ENCODE measurements at regions not wholly inside any gene's neighbourhood (a gene's known extent, or its start where the extent isn't known, plus 50 kb on each side); places are given as distances from the start of the nearest gene placed in this dataset.

GRCh38 chr22:47553436-47553835 lies 791.0 kb downstream of the TBC1D22A start:
- H3K36me3 ChIP-seq (replicated peaks in 1 of 2): no peaks in the 10 kb centered on the region
- 69 to 84% (median 79%) methylated on average over 6 to 7 of the region's 7 CpGs for WGBS, 4 donors
- no peak overlapping the region for H3K27ac ChIP-seq
- H3K4me3 ChIP-seq: no peak overlapping the region
- DNase-seq: no peak
- H3K27me3 ChIP-seq: peaks cover 10% of the 10 kb centered on the region
- TF ChIP-seq POLR2A (IDR thresholded peaks at IDR 0.05): no peak
- no peak for TF ChIP-seq CTCF (IDR thresholded peaks at IDR 0.05)
- intact Hi-C loops (cut with DNase I): no loop called here
- no peaks in the 10 kb centered on the region for H3K9me3 ChIP-seq (replicated peaks in 1 of 3)
- no peaks in the 10 kb centered on the region for H3K4me1 ChIP-seq (replicated peaks in 1 of 2)

GRCh38 chr22:47552541-47553205 lies 790.2 kb downstream of the TBC1D22A start:
- intact Hi-C loops (cut with DNase I): no loop called here
- Histone ChIP-seq H3K27me3 (peaks cover 10% of the 10 kb centered on the region), H3K27ac (no peak overlapping the region), H3K9me3 (replicated peaks in 1 of 3) (no peaks in the 10 kb centered on the region), H3K36me3 (replicated peaks in 1 of 2) (no peaks in the 10 kb centered on the region), H3K4me3 (no peak overlapping the region), H3K4me1 (replicated peaks in 1 of 2) (no peaks in the 10 kb centered on the region)
- 77 to 87% (median 81%) methylated on average over 14 to 16 of the region's 16 CpGs for WGBS, 4 donors
- peak in 1 of 7 donors; percentile 35 for DNase-seq
- TF ChIP-seq POLR2A (IDR thresholded peaks at IDR 0.05) (no peak), CTCF (IDR thresholded peaks at IDR 0.05) (no peak)

- DNase-seq: peak in 1 of 7 donors; percentile 14
- 54 to 66% (median 63%) methylated on average over 3 of the region's 3 CpGs for WGBS, 4 donors
These were observed 789.6 kb downstream of the TBC1D22A start for GRCh38 chr22:47552024-47552423.

GRCh38 chr22:47551431-47551775 lies 789.0 kb downstream of the TBC1D22A start:
- Histone ChIP-seq H3K27me3 (peaks cover 10% of the 10 kb centered on the region), H3K9me3 (replicated peaks in 1 of 3) (no peaks in the 10 kb centered on the region), H3K4me1 (replicated peaks in 1 of 2) (no peaks in the 10 kb centered on the region), H3K36me3 (replicated peaks in 1 of 2) (no peaks in the 10 kb centered on the region), H3K27ac (no peak overlapping the region), H3K4me3 (no peak overlapping the region)
- TF ChIP-seq POLR2A (IDR thresholded peaks at IDR 0.05): no peak
- no peak for TF ChIP-seq CTCF (IDR thresholded peaks at IDR 0.05)
- WGBS, 4 donors: 80 to 83% (median 81%) methylated on average over 7 of the region's 7 CpGs
- intact Hi-C loops (cut with DNase I): no loop called here
- peak in 1 of 7 donors; percentile 9 for DNase-seq

More at GRCh38 chr22:47552024-47552423, 789.6 kb downstream of the TBC1D22A start:
- intact Hi-C loops (cut with DNase I): no loop called here
- Histone ChIP-seq H3K9me3 (replicated peaks in 1 of 3) (no peaks in the 10 kb centered on the region), H3K4me3 (no peak overlapping the region), H3K27ac (no peak overlapping the region), H3K27me3 (peaks cover 10% of the 10 kb centered on the region), H3K4me1 (replicated peaks in 1 of 2) (no peaks in the 10 kb centered on the region), H3K36me3 (replicated peaks in 1 of 2) (no peaks in the 10 kb centered on the region)
- TF ChIP-seq CTCF (IDR thresholded peaks at IDR 0.05): no peak
- no peak for TF ChIP-seq POLR2A (IDR thresholded peaks at IDR 0.05)

Data from adrenal gland (tissue), 9 donors.